Endothelial cell of umbilical vein (primary cell): ENCODE measurements at regions not wholly inside any gene's neighbourhood (a gene's known extent, or its start where the extent isn't known, plus 50 kb on each side); places are given as distances from the start of the nearest gene placed in this dataset.

Source experiments
- BruUV-seq: library from RNA; stranded (reverse); fragments of 400-500 nt; replicated peaks from 2 replicates; lab custom pipeline; 2021; lab: Mats Ljungman, UMichigan
- CTCF ChIA-PET: fragments of 300-600, 350-600 bp; sonication (Branson Sonifier 250); formaldehyde crosslinking; loops from one replicate; lab custom pipeline; 2021; ENCODE audit warnings: antibody characterized with exemption, inconsistent platforms; lab: Charles Lee
- POLR2A ChIA-PET: fragments of 300-600, 350-600 bp; sonication (Branson Sonifier 250); formaldehyde crosslinking; loops from one replicate; lab custom pipeline; 2021; ENCODE audit warnings: antibody characterized with exemption, inconsistent platforms; lab: Charles Lee
- DNase-seq: peaks from one replicate; pipeline ENCODE4 v3.0.0-alpha.2; 2011; ENCODE audit warnings: low read depth, low spot score
- FAIRE-seq: peaks from 2 replicates; lab custom pipeline; 2011; peaks lifted over from hg19 to GRCh38; lab: Jason Lieb, UNC
- H2AFZ ChIP-seq: 2 replicates; pipeline ENCODE4 v1.6.0; 2012; ENCODE audit warnings: low read depth, low read length, control low read depth, inconsistent platforms
- H3K27ac ChIP-seq: 2 replicates; pipeline ENCODE4 v1.5.1; 2011; ENCODE audit warnings: low read depth, mild to moderate bottlenecking, control low read depth, low read length, moderate library complexity; ENCODE audit not compliant: insufficient read depth
- H3K27me3 ChIP-seq, 2 experiments: 2 replicates each; pipeline versions ENCODE4 v1.6.0 to v1.6.1; 2011; ENCODE audit warnings: low read length in 2 of 2, mixed read lengths in 1 of 2; ENCODE audit not compliant: control insufficient read depth in 2 of 2, insufficient read depth in 2 of 2
- H3K36me3 ChIP-seq, 2 experiments: 2 replicates in 1 of 2; 3 replicates in 1 of 2; pipeline ENCODE4 v1.5.1; 2011; ENCODE audit warnings: low read length in 2 of 2, mild to moderate bottlenecking in 1 of 2, moderate library complexity in 1 of 2; ENCODE audit not compliant: control insufficient read depth in 2 of 2, insufficient read depth in 2 of 2; ENCODE audit errors: extremely low read depth in 1 of 2
- H3K4me1 ChIP-seq: 3 replicates; pipeline ENCODE4 v1.5.1; 2011; ENCODE audit warnings: mild to moderate bottlenecking, low read length; ENCODE audit not compliant: control insufficient read depth, insufficient read depth; ENCODE audit errors: extremely low read depth
- H3K4me2 ChIP-seq: 2 replicates; pipeline ENCODE4 v1.6.1; 2011; ENCODE audit warnings: low read length, control low read depth, mixed read lengths; ENCODE audit not compliant: insufficient read depth
- H3K4me3 ChIP-seq, 3 experiments: fragments of 200-600 bp in 1 of 3; sonication (generic), shearing (Covaris generic) in 1 of 3; replicated peaks in 1 of 3; 2 replicates each; pipeline ENCODE4 v1.5.1; 2011 to 2016; ENCODE audit warnings: control low read depth in 3 of 3, low read length in 3 of 3, mild to moderate bottlenecking in 2 of 3, inconsistent platforms in 1 of 3, low read depth in 1 of 3, moderate library complexity in 1 of 3; ENCODE audit not compliant: insufficient read depth in 1 of 3
- H3K79me2 ChIP-seq: 2 replicates; pipeline ENCODE4 v1.6.0; 2012; ENCODE audit warnings: low read length, inconsistent platforms; ENCODE audit not compliant: control insufficient read depth, insufficient read depth
- H3K9ac ChIP-seq: replicated peaks from 2 replicates; pipeline ENCODE3; 2011; ENCODE audit warnings: low read length, control low read depth; ENCODE audit not compliant: insufficient read depth; ENCODE audit errors: extremely low read depth
- H3K9me1 ChIP-seq: replicated peaks from 3 replicates; pipeline ENCODE4 v1.6.0; 2011; ENCODE audit warnings: mild to moderate bottlenecking, low read length; ENCODE audit not compliant: control insufficient read depth, insufficient read depth; ENCODE audit errors: extremely low read depth
- H3K9me3 ChIP-seq: replicated peaks from 2 replicates; pipeline ENCODE4 v1.5.1; 2012; ENCODE audit warnings: low read length, inconsistent platforms; ENCODE audit not compliant: control insufficient read depth, insufficient read depth
- H4K20me1 ChIP-seq: replicated peaks from 2 replicates; pipeline ENCODE3; 2011; ENCODE audit warnings: mild to moderate bottlenecking, low read length; ENCODE audit not compliant: control insufficient read depth, insufficient read depth; ENCODE audit errors: extremely low read depth
- CTCF ChIP-seq, 2 donors: IDR thresholded peaks; 1 replicate in 1 of 2; 2 replicates in 1 of 2; pipeline ENCODE4 v1.5.1; 2011; ENCODE audit warnings: low read length in 2 of 2, mild to moderate bottlenecking in 2 of 2, moderate library complexity in 2 of 2, control low read depth in 1 of 2, inconsistent platforms in 1 of 2, low read depth in 1 of 2; ENCODE audit not compliant: insufficient read depth in 1 of 2; ENCODE audit errors: extremely low read depth in 1 of 2
- EZH2 ChIP-seq: IDR thresholded peaks from 2 replicates; pipeline ENCODE4 v1.6.1; 2012; ENCODE audit warnings: borderline replicate concordance, low read depth, mild to moderate bottlenecking, moderate library complexity, low read length, inconsistent platforms; ENCODE audit not compliant: severe bottlenecking
- FOS ChIP-seq: IDR thresholded peaks from 2 replicates; pipeline ENCODE4 v1.6.1; 2011; ENCODE audit warnings: mild to moderate bottlenecking, low read length, moderate library complexity, borderline replicate concordance; ENCODE audit not compliant: insufficient read depth
- GATA2 ChIP-seq: IDR thresholded peaks from 2 replicates; pipeline ENCODE4 v1.7.0; 2011; ENCODE audit warnings: low read depth, mild to moderate bottlenecking, moderate library complexity, mixed read lengths, low read length; ENCODE audit not compliant: insufficient read length, insufficient read depth
- JUN ChIP-seq: IDR thresholded peaks from 2 replicates; pipeline ENCODE4 v1.6.1; 2011; ENCODE audit warnings: borderline replicate concordance, low read depth; ENCODE audit not compliant: insufficient read length, insufficient read depth
- MAX ChIP-seq: IDR thresholded peaks from 2 replicates; pipeline ENCODE4 v1.6.1; 2011; ENCODE audit not compliant: insufficient read depth, insufficient read length
- MYC ChIP-seq: IDR thresholded peaks from one replicate; pipeline ENCODE4 v1.6.1; 2011; ENCODE audit warnings: mild to moderate bottlenecking, low read depth, low read length
- POLR2A ChIP-seq: IDR thresholded peaks from 2 replicates; pipeline ENCODE4 v1.6.1; 2012; ENCODE audit warnings: low read depth, mild to moderate bottlenecking, control low read depth, low read length
- POLR2AphosphoS5 ChIP-seq: IDR thresholded peaks from 2 replicates; pipeline ENCODE4 v1.6.1; 2012; ENCODE audit warnings: low read depth, mild to moderate bottlenecking, control low read depth, low read length, moderate library complexity; ENCODE audit not compliant: insufficient read depth
- dilution Hi-C: fragments of 300-500 bp; cut with MboI; formaldehyde crosslinking; loops from one replicate; pipeline ENCODE4 v1.15.0; 2019; ENCODE audit warnings: low sequenced_read_pairs; ENCODE audit not compliant: extremely low pct_ligation_motif_present
- intact Hi-C: fragments of 100-400 bp; cut with micrococcal nuclease; formaldehyde crosslinking; loops from one replicate; pipeline ENCODE4 v1.10.0; 2022

GRCh38 chr2:122663620-122664019 is 908.2 kb downstream of the TSN start:
- Histone ChIP-seq H3K79me2 (no peaks in the 10 kb centered on the region), H4K20me1 (no peaks in the 10 kb centered on the region), H3K9ac (no peak overlapping the region), H3K36me3 (no peaks in the 10 kb centered on the region), H3K9me3 (peaks cover 5% of the 10 kb centered on the region), H3K4me2 (no peak overlapping the region), H3K27ac (no peak overlapping the region), H2AFZ (no peak overlapping the region), H3K27me3 (no peaks in the 10 kb centered on the region), H3K4me3 (no peak overlapping the region), H3K4me1 (no peaks in the 10 kb centered on the region), H3K9me1 (no peaks in the 10 kb centered on the region)
- no peak for DNase-seq
- intact Hi-C loops, result no loop called here
- dilution Hi-C loops, result no loop called here
- ChIA-PET POLR2A (no interaction called here), CTCF (no interaction called here)
- no TSS peak for BruUV-seq
- TF ChIP-seq MAX, result no peak
- no peak for TF ChIP-seq POLR2A
- TF ChIP-seq CTCF (IDR thresholded peaks at IDR 0.05; ENCODE audit: extremely low read depth in 1 of 2, insufficient read depth in 1 of 2, low read depth in 1 of 2, low read length in 2 of 2), result no peak
- TF ChIP-seq MYC, result no peak
- TF ChIP-seq EZH2, result no peak
- no peak for TF ChIP-seq JUN
- TF ChIP-seq GATA2, result no peak
- no peak for TF ChIP-seq POLR2AphosphoS5
- no peak for TF ChIP-seq FOS
- no peak for FAIRE-seq
